IPS DF 6.9 (cell line): ENCODE measurements at regions not wholly inside any gene's neighbourhood (a gene's known extent, or its start where the extent isn't known, plus 50 kb on each side); places are given as distances from the start of the nearest gene placed in this dataset.

Experiments used
- DNase-seq: peaks from one replicate; pipeline ENCODE4 v3.0.0-alpha.2; 2013; ENCODE audit warnings: low read depth, low spot score
- H3K27ac ChIP-seq: one replicate; pipeline ENCODE4 v1.5.1; 2013; ENCODE audit warnings: low read length, control low read depth
- H3K27me3 ChIP-seq: 2 replicates; pipeline ENCODE4 v1.6.1; 2013; ENCODE audit warnings: mild to moderate bottlenecking, low read length; ENCODE audit not compliant: control insufficient read depth, insufficient read depth
- H3K36me3 ChIP-seq: 2 replicates; pipeline ENCODE4 v1.6.1; 2013; ENCODE audit warnings: low read length; ENCODE audit not compliant: control insufficient read depth, insufficient read depth
- H3K4me1 ChIP-seq: 2 replicates; pipeline ENCODE4 v1.6.1; 2013; ENCODE audit warnings: low read length; ENCODE audit not compliant: control insufficient read depth, insufficient read depth
- H3K4me3 ChIP-seq: 2 replicates; pipeline ENCODE4 v1.5.1; 2013; ENCODE audit warnings: mild to moderate bottlenecking, low read length
- H3K9me3 ChIP-seq: 2 replicates; pipeline ENCODE4 v1.6.1; 2013; ENCODE audit warnings: low read length, inconsistent platforms; ENCODE audit not compliant: control insufficient read depth, insufficient read depth
- WGBS: extraction: QIAGEN DNeasy Blood & Tissue Kit; methylation state at CpG from one replicate; pipeline ENCODE4 v1.1.7; 2013; ENCODE audit warnings: mixed read lengths, missing lambda C conversion rate; ENCODE audit not compliant: insufficient read length, insufficient coverage; 5-methylcytosine and 5-hydroxymethylcytosine counted together

GRCh38 chr21:27722095-27722494, 755.2 kb upstream of the ADAMTS5 start:
- H3K4me1 ChIP-seq, result no peaks in the 10 kb centered on the region
- H3K9me3 ChIP-seq, result no peaks in the 10 kb centered on the region
- DNase-seq, result no peak
- no peak overlapping the region for H3K4me3 ChIP-seq
- H3K27ac ChIP-seq, result no peak overlapping the region
- no peaks in the 10 kb centered on the region for H3K36me3 ChIP-seq
- H3K27me3 ChIP-seq, result no peaks in the 10 kb centered on the region

GRCh38 chr21:27721675-27722074, 754.8 kb upstream of the ADAMTS5 start:
- H3K36me3 ChIP-seq, result no peaks in the 10 kb centered on the region
- no peak overlapping the region for H3K27ac ChIP-seq
- H3K9me3 ChIP-seq, result no peaks in the 10 kb centered on the region
- no peak overlapping the region for H3K4me3 ChIP-seq
- no peaks in the 10 kb centered on the region for H3K27me3 ChIP-seq
- no peaks in the 10 kb centered on the region for H3K4me1 ChIP-seq
- no CpG with 5 or more reads among the region's 2 CpGs for whole genome bisulfite sequencing
- no peak for DNase-seq

- no peak overlapping the region for H3K27ac ChIP-seq
- H3K36me3 ChIP-seq, result no peaks in the 10 kb centered on the region
- no peaks in the 10 kb centered on the region for H3K27me3 ChIP-seq
- DNase-seq, result no peak
- H3K9me3 ChIP-seq, result no peaks in the 10 kb centered on the region
- WGBS, result no CpG with 5 or more reads among the region's 4 CpGs
- no peaks in the 10 kb centered on the region for H3K4me1 ChIP-seq
- no peak overlapping the region for H3K4me3 ChIP-seq
These were observed 752.3 kb upstream of the ADAMTS5 start for GRCh38 chr21:27719226-27719625.

GRCh38 chr21:27715131-27715530, 748.2 kb upstream of the ADAMTS5 start:
- Histone ChIP-seq H3K27ac (no peak overlapping the region), H3K4me3 (no peak overlapping the region), H3K36me3 (no peaks in the 10 kb centered on the region), H3K9me3 (no peaks in the 10 kb centered on the region), H3K27me3 (no peaks in the 10 kb centered on the region), H3K4me1 (no peaks in the 10 kb centered on the region)
- WGBS, result no CpG with 5 or more reads among the region's 1 CpG
- DNase-seq, result no peak

GRCh38 chr21:27713154-27714109, 746.5 kb upstream of the ADAMTS5 start:
- no peaks in the 10 kb centered on the region for H3K9me3 ChIP-seq
- H3K27ac ChIP-seq, result no peak overlapping the region
- no peaks in the 10 kb centered on the region for H3K27me3 ChIP-seq
- H3K4me1 ChIP-seq, result no peaks in the 10 kb centered on the region
- DNase-seq, result no peak
- no peaks in the 10 kb centered on the region for H3K36me3 ChIP-seq
- no peak overlapping the region for H3K4me3 ChIP-seq
- no CpG with 5 or more reads among the region's 7 CpGs for WGBS

- H3K4me1 ChIP-seq, result no peaks in the 10 kb centered on the region
- DNase-seq, result no peak
- H3K27ac ChIP-seq, result no peak overlapping the region
- no peaks in the 10 kb centered on the region for H3K36me3 ChIP-seq
- no CpG with 5 or more reads among the region's 8 CpGs for WGBS
- no peaks in the 10 kb centered on the region for H3K9me3 ChIP-seq
- no peaks in the 10 kb centered on the region for H3K27me3 ChIP-seq
- H3K4me3 ChIP-seq, result no peak overlapping the region
These were observed 737.8 kb upstream of the ADAMTS5 start for GRCh38 chr21:27704567-27705166.

- H3K36me3 ChIP-seq, result no peaks in the 10 kb centered on the region
- WGBS, result no CpG with 5 or more reads among the region's 4 CpGs
These were observed 736.9 kb upstream of the ADAMTS5 start for GRCh38 chr21:27703791-27704190.

GRCh38 chr21:27700974-27701614, 734.2 kb upstream of the ADAMTS5 start:
- no CpG with 5 or more reads among the region's 14 CpGs for WGBS
- no peak overlapping the region for H3K4me3 ChIP-seq
- H3K9me3 ChIP-seq, result no peaks in the 10 kb centered on the region
- no peak overlapping the region for H3K27ac ChIP-seq
- H3K27me3 ChIP-seq, result no peaks in the 10 kb centered on the region
- H3K36me3 ChIP-seq, result no peaks in the 10 kb centered on the region
- peak; percentile 48 for DNase-seq
- no peaks in the 10 kb centered on the region for H3K4me1 ChIP-seq

More at GRCh38 chr21:27703791-27704190, 736.9 kb upstream of the ADAMTS5 start:
- Histone ChIP-seq H3K27me3 (no peaks in the 10 kb centered on the region), H3K4me1 (no peaks in the 10 kb centered on the region), H3K9me3 (no peaks in the 10 kb centered on the region), H3K4me3 (no peak overlapping the region), H3K27ac (no peak overlapping the region)
- DNase-seq, result no peak

GRCh38 chr21:27695246-27695645, 728.4 kb upstream of the ADAMTS5 start:
- Histone ChIP-seq H3K36me3 (no peaks in the 10 kb centered on the region), H3K4me1 (no peaks in the 10 kb centered on the region), H3K9me3 (no peaks in the 10 kb centered on the region), H3K27me3 (no peaks in the 10 kb centered on the region), H3K27ac (no peak overlapping the region), H3K4me3 (no peak overlapping the region)
- WGBS, result no CpG with 5 or more reads among the region's 1 CpG
- no peak for DNase-seq

GRCh38 chr21:27694667-27695066, 727.8 kb upstream of the ADAMTS5 start:
- no CpG with 5 or more reads among the region's 4 CpGs for WGBS
- no peaks in the 10 kb centered on the region for H3K27me3 ChIP-seq
- peak; percentile 7 for DNase-seq
- no peaks in the 10 kb centered on the region; the same call in 1 of the 2 replicates for H3K9me3 ChIP-seq
- H3K27ac ChIP-seq, result no peak overlapping the region
- H3K4me1 ChIP-seq, result no peaks in the 10 kb centered on the region
- H3K4me3 ChIP-seq, result no peak overlapping the region
- H3K36me3 ChIP-seq, result no peaks in the 10 kb centered on the region
